Neural progenitor cell (in vitro differentiated cells): ENCODE measurements at regions not wholly inside any gene's neighbourhood (a gene's known extent, or its start where the extent isn't known, plus 50 kb on each side); places are given as distances from the start of the nearest gene placed in this dataset.

Source experiments
- DNase-seq: peaks from one replicate; pipeline ENCODE4 v3.0.0-alpha.2; 2016; ENCODE audit warnings: low spot score
- H2AFZ ChIP-seq: fragments of 200-600 bp; sonication (generic); replicated peaks from 2 replicates; pipeline ENCODE4 v1.6.1; 2016; ENCODE audit warnings: antibody characterized with exemption
- H3F3A ChIP-seq: fragments of 200-600 bp; sonication (generic); 2 replicates; pipeline ENCODE4 v1.6.1; 2016; ENCODE audit warnings: antibody characterized with exemption, low read depth
- H3K27ac ChIP-seq: fragments of 200-600 bp; sonication (generic); 2 replicates; pipeline ENCODE4 v1.5.1; 2016; ENCODE audit warnings: mild to moderate bottlenecking
- H3K27me3 ChIP-seq: fragments of 200-600 bp; sonication (generic); 2 replicates; pipeline ENCODE4 v1.6.1; 2016; ENCODE audit warnings: mild to moderate bottlenecking, moderate library complexity
- H3K36me3 ChIP-seq: fragments of 200-600 bp; sonication (generic); 2 replicates; pipeline ENCODE4 v1.5.1; 2016
- H3K4me1 ChIP-seq: fragments of 200-600 bp; sonication (generic); 2 replicates; pipeline ENCODE4 v1.6.1; 2016; ENCODE audit warnings: mixed run types
- H3K4me2 ChIP-seq: fragments of 200-600 bp; sonication (generic); 2 replicates; pipeline ENCODE4 v1.6.1; 2016
- H3K4me3 ChIP-seq: fragments of 200-600 bp; sonication (generic); 2 replicates; pipeline ENCODE4 v1.5.1; 2016
- H3K79me2 ChIP-seq: fragments of 200-600 bp; sonication (generic); 2 replicates; pipeline ENCODE4 v1.6.1; 2016; ENCODE audit warnings: low read depth
- H3K9ac ChIP-seq: fragments of 200-600 bp; sonication (generic); 2 replicates; pipeline ENCODE4 v1.6.1; 2016
- H3K9me3 ChIP-seq: fragments of 200-600 bp; sonication (generic); 2 replicates; pipeline ENCODE4 v1.5.1; 2016; ENCODE audit warnings: low read depth
- H4K20me1 ChIP-seq: fragments of 200-600 bp; sonication (generic); 2 replicates; pipeline ENCODE4 v1.6.1; 2016; ENCODE audit warnings: low read depth
- H3K27ac Mint-ChIP-seq: 3 replicates; pipeline ENCODE4 v1.8.0; 2021; ENCODE audit warnings: mixed read lengths
- H3K27me3 Mint-ChIP-seq: 2 replicates; pipeline ENCODE4 v1.8.0; 2022; ENCODE audit warnings: low read depth, mild to moderate bottlenecking, inconsistent platforms, moderate library complexity, mixed read lengths; ENCODE audit not compliant: insufficient read depth
- H3K36me3 Mint-ChIP-seq: 3 replicates; pipeline ENCODE4 v1.8.0; 2021; ENCODE audit warnings: mixed read lengths
- H3K4me1 Mint-ChIP-seq: 3 replicates; pipeline ENCODE4 v1.8.0; 2021; ENCODE audit warnings: mixed read lengths
- H3K4me3 Mint-ChIP-seq: 3 replicates; pipeline ENCODE4 v1.8.0; 2021; ENCODE audit warnings: mild to moderate bottlenecking, moderate library complexity, mixed read lengths
- H3K9me3 Mint-ChIP-seq: 3 replicates; pipeline ENCODE4 v1.8.0; 2020; ENCODE audit warnings: mixed read lengths
- CTCF ChIP-seq: fragments of 200-600 bp; sonication (generic); IDR thresholded peaks from 2 replicates; pipeline ENCODE4 v1.5.1; 2017; ENCODE audit warnings: antibody characterized with exemption, mild to moderate bottlenecking
- EZH2 ChIP-seq: fragments of 200-600 bp; sonication (generic); IDR thresholded peaks from 2 replicates; pipeline ENCODE4 v1.6.1; 2017; ENCODE audit warnings: antibody characterized with exemption, mild to moderate bottlenecking, moderate library complexity
- EZH2phosphoT487 ChIP-seq: fragments of 200-600 bp; sonication (generic); IDR thresholded peaks from 2 replicates; pipeline ENCODE4 v1.6.1; 2017; ENCODE audit warnings: antibody characterized with exemption

DNA sequence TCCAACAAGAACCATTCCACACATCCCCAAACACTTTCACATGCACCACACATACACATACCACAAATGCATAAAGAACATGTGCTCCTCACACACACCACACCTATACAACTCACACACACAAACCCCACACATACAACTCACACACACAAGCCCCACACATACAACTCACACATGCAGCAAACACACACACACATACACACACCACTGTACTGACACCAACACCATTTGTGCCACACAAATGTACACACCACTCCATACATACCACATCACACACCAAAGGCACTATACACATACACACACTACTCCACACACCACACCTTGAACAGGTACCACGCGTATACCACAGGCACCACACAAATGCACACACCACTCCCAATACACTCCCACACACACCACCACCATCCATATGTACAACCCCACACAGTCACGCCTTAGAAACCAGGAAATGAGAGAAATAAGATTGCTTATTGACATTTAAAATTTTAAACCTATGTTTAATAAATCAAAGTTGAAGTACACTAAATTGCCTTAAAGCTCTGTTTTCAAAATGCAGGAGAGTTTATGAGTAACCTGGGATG, 107.4 kb downstream of the ARL4A start:
- DNase-seq = no peak
- no peaks in the 10 kb centered on the region for H3K27me3 ChIP-seq
- no peaks in the 10 kb centered on the region for H3K9me3 ChIP-seq
- H2AFZ ChIP-seq = no peak overlapping the region
- H3K4me2 ChIP-seq = no peak overlapping the region
- H3K79me2 ChIP-seq = no peaks in the 10 kb centered on the region
- no peaks in the 10 kb centered on the region for H3K36me3 Mint-ChIP-seq
- H3K27ac Mint-ChIP-seq = no peak overlapping the region
- peaks cover 2% of the 10 kb centered on the region for H3K27me3 Mint-ChIP-seq
- no peaks in the 10 kb centered on the region for H3K36me3 ChIP-seq
- TF ChIP-seq EZH2phosphoT487 (no peak), CTCF (no peak), EZH2 (no peak)
- H4K20me1 ChIP-seq = no peaks in the 10 kb centered on the region
- peaks cover 11% of the 10 kb centered on the region for H3K4me1 ChIP-seq
- no peaks in the 10 kb centered on the region for H3K9me3 Mint-ChIP-seq
- H3K4me3 ChIP-seq = no peak overlapping the region
- H3K4me1 Mint-ChIP-seq = peaks cover 12% of the 10 kb centered on the region
- peaks cover 8% of the 10 kb centered on the region for H3F3A ChIP-seq
- no peak overlapping the region for H3K27ac ChIP-seq
- no peak overlapping the region for H3K4me3 Mint-ChIP-seq
- H3K9ac ChIP-seq = no peak overlapping the region

GRCh38 chr7:12796397-12797127, 109.1 kb downstream of the ARL4A start:
- DNase-seq = peak; percentile 24
- H3K27ac ChIP-seq = no peak overlapping the region
- H3K79me2 ChIP-seq = no peaks in the 10 kb centered on the region
- Mint-ChIP-seq H3K9me3 (no peaks in the 10 kb centered on the region), H3K36me3 (no peaks in the 10 kb centered on the region), H3K27ac (peak overlapping the region; percentile 39), H3K27me3 (peaks cover 2% of the 10 kb centered on the region), H3K4me1 (peaks cover 15% of the 10 kb centered on the region), H3K4me3 (no peak overlapping the region)
- H3K9ac ChIP-seq = no peak overlapping the region
- no peaks in the 10 kb centered on the region for H3K27me3 ChIP-seq
- H4K20me1 ChIP-seq = no peaks in the 10 kb centered on the region
- peaks cover 8% of the 10 kb centered on the region for H3F3A ChIP-seq
- H3K9me3 ChIP-seq = no peaks in the 10 kb centered on the region
- peak overlapping the region; percentile 15 for H2AFZ ChIP-seq
- H3K36me3 ChIP-seq = no peaks in the 10 kb centered on the region
- no peak overlapping the region for H3K4me3 ChIP-seq
- TF ChIP-seq EZH2 (no peak), EZH2phosphoT487 (no peak), CTCF (no peak)
- no peak overlapping the region for H3K4me2 ChIP-seq
- peaks cover 11% of the 10 kb centered on the region for H3K4me1 ChIP-seq

GRCh38 chr7:12800486-12800885, 113.1 kb downstream of the ARL4A start:
- H3K4me1 ChIP-seq = peaks cover 11% of the 10 kb centered on the region
- no peak overlapping the region for H3K9ac ChIP-seq
- no peak overlapping the region for H3K27ac Mint-ChIP-seq
- H3K36me3 Mint-ChIP-seq = no peaks in the 10 kb centered on the region
- H3K36me3 ChIP-seq = no peaks in the 10 kb centered on the region
- DNase-seq = no peak
- peaks cover 2% of the 10 kb centered on the region for H3K27me3 Mint-ChIP-seq
- no peak overlapping the region for H3K4me2 ChIP-seq
- H4K20me1 ChIP-seq = no peaks in the 10 kb centered on the region
- TF ChIP-seq EZH2phosphoT487 = no peak
- TF ChIP-seq CTCF = no peak
- no peak for TF ChIP-seq EZH2
- H3K9me3 ChIP-seq = no peaks in the 10 kb centered on the region
- H3K79me2 ChIP-seq = no peaks in the 10 kb centered on the region
- H3K4me3 ChIP-seq = no peak overlapping the region
- H3F3A ChIP-seq = peaks cover 8% of the 10 kb centered on the region
- H3K9me3 Mint-ChIP-seq = no peaks in the 10 kb centered on the region
- H3K27me3 ChIP-seq = no peaks in the 10 kb centered on the region
- H3K27ac ChIP-seq = no peak overlapping the region
- peak overlapping the region; percentile 26 for H2AFZ ChIP-seq
- peaks cover 22% of the 10 kb centered on the region for H3K4me1 Mint-ChIP-seq
- H3K4me3 Mint-ChIP-seq = no peak overlapping the region
